Gastroesophageal sphincter (tissue), 4 donors: ENCODE measurements at regions not wholly inside any gene's neighbourhood (a gene's known extent, or its start where the extent isn't known, plus 50 kb on each side); places are given as distances from the start of the nearest gene placed in this dataset.

ENCODE experiments used
- ATAC-seq: fragments of 150-250 bp; one replicate; pipeline ENCODE4 v1.9.1; 2016; ENCODE audit warnings: mild to moderate bottlenecking, moderate library complexity
- H3K27ac ChIP-seq, 4 donors: fragments of 200-600 bp; sonication (generic) in 3 of 4; 1 replicate in 3 of 4; 2 replicates in 1 of 4; pipeline ENCODE4 v1.5.1; 2016 to 2019
- H3K27me3 ChIP-seq: fragments of 200-600 bp; sonication (generic); one replicate; pipeline ENCODE4 v1.5.1; 2019
- H3K36me3 ChIP-seq, 2 donors: fragments of 200-600 bp; sonication (generic); one replicate each; pipeline ENCODE4 v1.5.1; 2019; ENCODE audit warnings: control low read depth in 1 of 2
- H3K4me1 ChIP-seq, 3 donors: fragments of 200-600 bp; sonication (generic); 1 replicate in 2 of 3; 2 replicates in 1 of 3; pipeline ENCODE4 v1.5.1; 2016 to 2019; ENCODE audit warnings: control low read depth in 2 of 3
- H3K4me3 ChIP-seq, 2 donors: fragments of 200-600 bp; sonication (generic); one replicate each; pipeline ENCODE4 v1.5.1; 2019; ENCODE audit warnings: mild to moderate bottlenecking in 1 of 2, moderate library complexity in 1 of 2
- H3K9me3 ChIP-seq, 3 donors: fragments of 200-600 bp; sonication (generic); one replicate each; pipeline ENCODE4 v1.5.1; 2017 to 2019; ENCODE audit warnings: control low read depth in 2 of 3
- EP300 ChIP-seq: sonication (generic); formaldehyde crosslinking; IDR thresholded peaks from one replicate; pipeline ENCODE4 v1.6.1; 2017; ENCODE audit warnings: antibody characterized with exemption, mild to moderate bottlenecking
- POLR2A ChIP-seq, 2 donors: fragments of 450-650 bp; IDR thresholded peaks; one replicate each; pipeline ENCODE4 v1.6.1; 2017; ENCODE audit warnings: antibody characterized with exemption in 2 of 2, mild to moderate bottlenecking in 2 of 2, moderate library complexity in 1 of 2
- POLR2AphosphoS5 ChIP-seq: sonication (generic); formaldehyde crosslinking; IDR thresholded peaks from one replicate; pipeline ENCODE4 v1.6.1; 2017; ENCODE audit warnings: antibody characterized with exemption
- WGBS, 2 donors: methylation state at CpG; one replicate each; pipeline ENCODE4 v1.1.5; 2018; ENCODE audit warnings: low coverage in 1 of 2; 5-methylcytosine and 5-hydroxymethylcytosine counted together
- TF ChIP-seq, protein P1 (sequence below), 4 experiments: fragments of 200-600 bp in 2 of 4; fragments of 450-650 bp in 2 of 4; sonication (generic) in 1 of 4; IDR thresholded peaks; one replicate each; pipeline ENCODE4 v1.5.1; 2017 to 2019; ENCODE audit warnings: antibody characterized with exemption in 4 of 4, mild to moderate bottlenecking in 2 of 4, moderate library complexity in 2 of 4

DNA sequence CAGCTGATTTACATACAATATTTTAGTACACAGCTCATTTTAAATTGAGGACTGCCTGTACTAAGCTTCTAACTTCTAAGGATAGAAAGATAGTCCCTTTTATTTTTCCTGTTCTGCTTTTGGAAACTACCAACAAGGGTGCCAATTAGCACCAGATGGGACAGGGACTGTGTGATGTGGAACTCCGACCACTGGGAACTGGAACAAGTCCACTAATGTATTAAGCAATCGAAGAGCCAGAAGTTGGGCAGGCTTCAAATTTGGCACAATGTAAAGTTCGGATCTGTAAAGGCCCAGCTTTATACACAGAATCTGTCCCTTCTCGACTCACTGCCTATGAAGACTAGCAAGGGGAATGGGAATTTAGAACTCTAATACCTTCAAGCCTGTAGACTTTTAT is 149.3 kb downstream of the ZC3H11B start:
- no peaks in the 10 kb centered on the region for H3K9me3 ChIP-seq
- ATAC-seq = peak; percentile 36
- TF ChIP-seq POLR2A (IDR thresholded peaks at IDR 0.05) (no peak), POLR2AphosphoS5 (no peak), EP300 (no peak)
- TF ChIP-seq, protein P1, sequence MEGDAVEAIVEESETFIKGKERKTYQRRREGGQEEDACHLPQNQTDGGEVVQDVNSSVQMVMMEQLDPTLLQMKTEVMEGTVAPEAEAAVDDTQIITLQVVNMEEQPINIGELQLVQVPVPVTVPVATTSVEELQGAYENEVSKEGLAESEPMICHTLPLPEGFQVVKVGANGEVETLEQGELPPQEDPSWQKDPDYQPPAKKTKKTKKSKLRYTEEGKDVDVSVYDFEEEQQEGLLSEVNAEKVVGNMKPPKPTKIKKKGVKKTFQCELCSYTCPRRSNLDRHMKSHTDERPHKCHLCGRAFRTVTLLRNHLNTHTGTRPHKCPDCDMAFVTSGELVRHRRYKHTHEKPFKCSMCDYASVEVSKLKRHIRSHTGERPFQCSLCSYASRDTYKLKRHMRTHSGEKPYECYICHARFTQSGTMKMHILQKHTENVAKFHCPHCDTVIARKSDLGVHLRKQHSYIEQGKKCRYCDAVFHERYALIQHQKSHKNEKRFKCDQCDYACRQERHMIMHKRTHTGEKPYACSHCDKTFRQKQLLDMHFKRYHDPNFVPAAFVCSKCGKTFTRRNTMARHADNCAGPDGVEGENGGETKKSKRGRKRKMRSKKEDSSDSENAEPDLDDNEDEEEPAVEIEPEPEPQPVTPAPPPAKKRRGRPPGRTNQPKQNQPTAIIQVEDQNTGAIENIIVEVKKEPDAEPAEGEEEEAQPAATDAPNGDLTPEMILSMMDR (IDR thresholded peaks at IDR 0.05) = no peak

DNA sequence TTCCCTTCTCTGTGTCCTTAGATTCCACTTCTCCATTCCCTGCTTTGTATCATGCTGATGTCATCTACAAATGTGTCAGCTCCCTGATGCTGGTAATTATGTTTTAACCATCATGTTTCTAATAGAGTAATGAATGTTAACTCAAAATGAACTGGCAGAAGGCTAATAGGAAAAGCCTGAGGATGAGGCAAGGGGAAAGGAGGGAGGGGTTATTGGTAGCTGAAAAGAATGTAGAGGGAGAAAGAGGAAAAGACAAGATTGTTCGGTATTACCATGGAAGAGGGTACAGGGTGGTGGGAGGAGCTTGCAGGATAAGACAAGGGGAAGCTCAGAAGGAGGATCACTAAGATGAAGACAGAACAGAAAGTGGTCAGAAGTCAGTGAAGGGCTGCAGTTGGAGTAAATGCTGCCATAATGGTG is 150.9 kb downstream of the ZC3H11B start:
- no peak for ATAC-seq
- H3K27ac ChIP-seq = no peak overlapping the region
- H3K4me3 ChIP-seq = no peak overlapping the region
- H3K4me1 ChIP-seq = no peaks in the 10 kb centered on the region
- no peaks in the 10 kb centered on the region for H3K36me3 ChIP-seq
- whole genome bisulfite sequencing, 2 donors = 88% methylated on average over 1 of the region's 1 CpG; no CpG with 5 or more reads in 1 of the 2 donors
- H3K9me3 ChIP-seq = no peaks in the 10 kb centered on the region
- H3K27me3 ChIP-seq = no peaks in the 10 kb centered on the region
- TF ChIP-seq, protein P1 (IDR thresholded peaks at IDR 0.05) = no peak
- TF ChIP-seq EP300 = no peak

More for the DNA sequence above, 149.3 kb downstream of the ZC3H11B start:
- no peaks in the 10 kb centered on the region for H3K27me3 ChIP-seq
- WGBS, 2 donors = 65 to 83% methylated on average over 1 to 4 of the region's 4 CpGs
- no peak overlapping the region for H3K27ac ChIP-seq
- H3K4me3 ChIP-seq = no peak overlapping the region
- no peaks in the 10 kb centered on the region for H3K4me1 ChIP-seq
- H3K36me3 ChIP-seq = no peaks in the 10 kb centered on the region

DNA sequence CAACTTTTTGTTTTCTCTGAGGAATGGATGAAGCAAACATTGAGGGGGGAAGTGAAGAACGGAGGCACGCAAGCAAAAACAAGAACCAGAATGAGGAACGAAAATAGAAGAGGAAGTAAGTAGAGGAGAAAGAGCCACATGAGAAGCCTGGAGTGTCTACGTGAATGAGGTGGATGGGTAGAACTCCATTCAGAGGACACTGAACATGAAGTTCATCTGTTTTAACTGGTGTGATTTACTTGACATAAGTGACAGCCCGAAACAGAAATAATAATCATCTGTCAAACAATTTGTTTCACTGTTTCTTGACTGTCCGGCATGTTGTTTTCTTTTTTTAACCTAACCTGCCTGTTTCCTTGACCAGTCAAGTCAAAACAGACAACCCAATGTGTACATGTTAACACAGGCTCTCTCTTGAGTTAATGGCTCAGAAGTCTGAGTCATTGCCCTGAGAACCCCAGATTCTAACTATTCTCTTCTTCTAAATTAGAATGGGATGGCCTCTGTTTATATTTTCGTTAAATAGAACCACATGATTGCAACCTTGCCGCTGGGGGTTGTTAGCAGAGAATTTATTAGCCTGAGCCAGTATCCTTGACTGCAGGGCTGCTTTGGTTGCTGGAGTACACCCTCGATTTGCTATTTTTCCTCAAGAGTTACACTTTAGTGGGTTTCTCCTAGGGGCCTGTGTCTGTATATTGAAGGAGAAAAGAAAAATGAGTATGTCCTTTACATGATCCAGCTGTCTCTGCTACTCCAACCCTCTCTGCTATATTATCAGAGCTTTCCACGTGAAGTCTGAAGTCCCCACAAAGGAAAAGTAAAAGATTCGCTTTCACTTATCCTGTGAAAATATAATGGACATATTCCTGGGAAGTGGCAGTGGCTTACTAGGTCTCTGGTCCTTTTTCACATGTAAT is 151.7 kb downstream of the ZC3H11B start:
- no peaks in the 10 kb centered on the region for H3K9me3 ChIP-seq
- no peak for TF ChIP-seq EP300
- no peak for TF ChIP-seq POLR2AphosphoS5
- TF ChIP-seq, protein P1 (IDR thresholded peaks at IDR 0.05) = no peak
- TF ChIP-seq POLR2A (IDR thresholded peaks at IDR 0.05) = no peak
- no peaks in the 10 kb centered on the region for H3K36me3 ChIP-seq
- H3K27ac ChIP-seq = peak overlapping the region in 1 of 4 donors; percentile 37
- no peaks in the 10 kb centered on the region for H3K27me3 ChIP-seq
- WGBS, 2 donors = 43 to 58% methylated on average over 10 to 11 of the region's 11 CpGs
- H3K4me1 ChIP-seq = no peaks in the 10 kb centered on the region
- peak; percentile 54 for ATAC-seq
- no peak overlapping the region for H3K4me3 ChIP-seq

GRCh38 chr1:219460081-219460895 is 152.6 kb downstream of the ZC3H11B start:
- TF ChIP-seq, protein P1 (IDR thresholded peaks at IDR 0.05) = no peak
- TF ChIP-seq EP300 (no peak), POLR2A (IDR thresholded peaks at IDR 0.05) (no peak), POLR2AphosphoS5 (no peak)
- H3K27me3 ChIP-seq = no peaks in the 10 kb centered on the region
- H3K27ac ChIP-seq = peak overlapping the region in 2 of 4 donors; percentile 2 to 4
- WGBS, 2 donors = 83 to 89% methylated on average over 2 of the region's 2 CpGs
- no peak for ATAC-seq
- no peaks in the 10 kb centered on the region for H3K4me1 ChIP-seq
- no peaks in the 10 kb centered on the region for H3K9me3 ChIP-seq
- H3K36me3 ChIP-seq = no peaks in the 10 kb centered on the region
- no peak overlapping the region for H3K4me3 ChIP-seq
